ENCODE measurements at regions not wholly inside any gene's neighbourhood (a gene's known extent, or its start where the extent isn't known, plus 50 kb on each side); places are given as distances from the start of the nearest gene placed in this dataset.

DNA sequence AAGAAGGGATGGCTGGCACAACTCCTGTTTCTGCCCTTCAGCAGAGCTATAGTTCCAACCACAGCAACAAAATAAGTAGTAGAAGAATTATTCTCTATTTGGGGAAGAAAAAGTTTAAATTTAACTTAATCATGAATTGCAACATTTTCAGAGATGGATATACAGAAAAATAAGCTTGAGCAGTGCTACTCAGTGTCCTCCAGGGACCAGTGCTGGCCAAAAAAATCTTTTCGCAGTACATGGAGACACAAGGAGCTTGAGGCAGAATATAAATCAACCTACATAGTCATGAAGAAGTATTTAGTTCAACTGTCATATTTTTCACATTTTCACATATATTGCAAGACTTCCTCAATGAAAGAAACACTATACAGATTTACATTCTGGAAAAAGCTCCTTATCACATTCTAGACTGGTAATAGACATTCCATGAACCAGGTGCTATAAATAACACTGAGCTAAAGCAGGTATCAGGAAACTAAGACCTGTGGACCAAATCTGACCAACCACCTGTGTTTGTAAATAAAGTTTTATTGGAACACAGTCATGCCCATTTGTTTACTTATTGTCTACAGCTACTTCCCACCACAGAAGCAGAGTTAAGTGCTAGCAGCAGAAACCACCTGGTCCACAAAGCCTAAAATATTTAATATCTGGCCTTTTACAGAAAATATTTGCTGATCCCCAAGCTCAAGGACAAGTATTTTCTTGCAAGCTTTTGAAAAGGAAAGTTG, 101.9 kb downstream of the RGS21 start:
- no peak for TF ChIP-seq POLR2A (IDR thresholded peaks at IDR 0.05; ENCODE audit: low read depth, low read length)
- no peak for TF ChIP-seq BACH1 (IDR thresholded peaks at IDR 0.05; ENCODE audit: borderline replicate concordance)
- TF ChIP-seq JUNB (IDR thresholded peaks at IDR 0.05), result no peak
- TF ChIP-seq, protein P1, sequence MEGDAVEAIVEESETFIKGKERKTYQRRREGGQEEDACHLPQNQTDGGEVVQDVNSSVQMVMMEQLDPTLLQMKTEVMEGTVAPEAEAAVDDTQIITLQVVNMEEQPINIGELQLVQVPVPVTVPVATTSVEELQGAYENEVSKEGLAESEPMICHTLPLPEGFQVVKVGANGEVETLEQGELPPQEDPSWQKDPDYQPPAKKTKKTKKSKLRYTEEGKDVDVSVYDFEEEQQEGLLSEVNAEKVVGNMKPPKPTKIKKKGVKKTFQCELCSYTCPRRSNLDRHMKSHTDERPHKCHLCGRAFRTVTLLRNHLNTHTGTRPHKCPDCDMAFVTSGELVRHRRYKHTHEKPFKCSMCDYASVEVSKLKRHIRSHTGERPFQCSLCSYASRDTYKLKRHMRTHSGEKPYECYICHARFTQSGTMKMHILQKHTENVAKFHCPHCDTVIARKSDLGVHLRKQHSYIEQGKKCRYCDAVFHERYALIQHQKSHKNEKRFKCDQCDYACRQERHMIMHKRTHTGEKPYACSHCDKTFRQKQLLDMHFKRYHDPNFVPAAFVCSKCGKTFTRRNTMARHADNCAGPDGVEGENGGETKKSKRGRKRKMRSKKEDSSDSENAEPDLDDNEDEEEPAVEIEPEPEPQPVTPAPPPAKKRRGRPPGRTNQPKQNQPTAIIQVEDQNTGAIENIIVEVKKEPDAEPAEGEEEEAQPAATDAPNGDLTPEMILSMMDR (IDR thresholded peaks at IDR 0.05 in 2 of 3, conservative IDR thresholded peaks at IDR 0.05 in 1 of 3; ENCODE audit: control insufficient read depth in 2 of 3, extremely low read depth in 1 of 3, insufficient read depth in 1 of 3, low read depth in 3 of 3, low read length in 3 of 3), result no peak
- no peak for TF ChIP-seq TBL1XR1 (IDR thresholded peaks at IDR 0.05; ENCODE audit: low read depth, low read length)
